HG03066 (cell line): ENCODE measurements at regions not wholly inside any gene's neighbourhood (a gene's known extent, or its start where the extent isn't known, plus 50 kb on each side); places are given as distances from the start of the nearest gene placed in this dataset.
"Not testable (repeated sequence)": the region's sequence is repeated elsewhere in the genome, so short reads cannot be mapped to it uniquely, and the experiment has no call there.

Source experiments
- ATAC-seq: cut with Tn5 transposase; IDR thresholded peaks from one replicate; pipeline ENCODE4 v1.9.1; 2021; ENCODE audit warnings: low read depth; ENCODE audit not compliant: unreplicated experiment

DNA sequence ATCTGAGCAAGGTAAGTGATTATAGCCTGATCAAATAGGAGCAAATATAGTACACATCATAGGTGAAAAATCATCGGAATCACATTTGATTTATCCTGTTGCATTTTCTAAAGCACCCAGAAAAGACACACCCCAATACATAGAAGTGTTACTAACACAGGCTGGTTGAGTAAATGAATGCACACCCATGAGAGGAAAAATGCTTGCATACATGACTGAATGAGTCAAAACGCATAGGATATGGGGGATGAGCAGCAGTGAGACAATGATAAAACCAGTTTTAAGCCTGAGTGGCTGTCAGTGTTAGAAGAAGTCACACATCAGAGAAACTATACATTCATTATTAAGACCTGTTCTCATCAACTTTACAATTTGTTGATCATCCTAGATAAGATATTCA is 449.6 kb upstream of the CDH20 start:
- no peak for ATAC-seq

DNA sequence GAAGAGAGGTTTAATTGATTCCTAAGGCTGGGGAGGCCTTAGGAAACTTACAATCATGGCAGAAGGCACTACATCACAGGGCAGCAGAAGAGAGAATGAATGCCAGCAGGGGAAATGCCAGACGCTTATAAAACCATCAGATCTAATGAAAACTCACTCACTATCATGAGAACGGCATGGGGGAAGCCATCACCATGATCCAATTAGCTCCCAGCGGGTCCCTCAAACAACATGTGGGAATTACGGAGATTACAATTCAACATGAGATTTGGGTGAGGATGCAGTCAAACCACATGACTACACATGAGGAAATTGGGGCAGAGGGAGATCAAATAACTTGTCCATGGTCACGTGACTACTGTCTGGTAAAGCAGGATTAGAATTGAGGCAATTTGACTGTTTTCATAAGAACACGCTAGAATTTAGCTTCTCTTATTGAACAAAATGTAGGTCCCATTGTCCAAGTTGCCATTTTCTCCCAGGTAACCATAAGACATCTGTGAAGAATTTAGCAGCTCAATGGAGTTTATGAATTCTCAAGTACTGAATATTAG is 445.1 kb upstream of the CDH20 start:
- no peak for ATAC-seq

DNA sequence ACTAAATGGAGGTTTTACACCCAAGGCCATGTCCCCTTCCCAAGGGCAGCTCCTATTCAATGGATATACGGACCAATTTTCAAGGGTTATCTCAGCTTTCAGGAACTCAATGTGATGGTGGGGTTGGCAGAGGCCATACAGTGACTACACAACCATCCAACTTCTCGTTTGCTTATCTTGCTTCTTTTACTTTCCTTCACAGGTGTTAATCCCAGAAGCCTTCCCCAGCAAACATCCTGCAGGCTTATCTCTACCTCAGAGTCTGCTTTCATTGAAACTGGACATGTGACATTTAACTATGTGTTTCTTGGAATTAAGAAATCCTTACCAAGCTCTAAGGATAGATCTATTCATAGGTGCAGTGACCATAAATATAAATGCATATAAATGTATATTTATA is 443.8 kb upstream of the CDH20 start:
- no peak for ATAC-seq

GRCh38 chr18:60891936-60892335 is 441.3 kb upstream of the CDH20 start:
- no peak for ATAC-seq

DNA sequence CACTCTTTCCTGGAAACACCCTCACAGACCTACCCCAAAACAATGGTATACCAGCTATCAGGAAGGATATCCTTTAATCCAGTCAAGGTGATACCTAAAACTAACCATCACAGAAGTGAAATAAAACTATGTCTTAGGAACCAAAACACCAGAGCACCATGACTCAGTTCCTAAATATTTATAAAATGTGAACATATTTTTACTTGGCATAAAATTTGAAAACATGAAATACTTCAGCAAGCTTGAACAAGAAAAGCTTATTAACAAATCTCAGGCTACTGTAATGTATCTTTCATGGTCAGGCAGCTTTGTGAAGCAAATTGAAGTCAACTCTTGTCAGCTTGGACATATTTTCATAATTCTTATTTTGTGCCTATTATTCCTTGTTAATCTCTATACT is 440.8 kb upstream of the CDH20 start:
- no peak for ATAC-seq

- ATAC-seq = no peak
These were observed 440.4 kb upstream of the CDH20 start for GRCh38 chr18:60892855-60893254.

DNA sequence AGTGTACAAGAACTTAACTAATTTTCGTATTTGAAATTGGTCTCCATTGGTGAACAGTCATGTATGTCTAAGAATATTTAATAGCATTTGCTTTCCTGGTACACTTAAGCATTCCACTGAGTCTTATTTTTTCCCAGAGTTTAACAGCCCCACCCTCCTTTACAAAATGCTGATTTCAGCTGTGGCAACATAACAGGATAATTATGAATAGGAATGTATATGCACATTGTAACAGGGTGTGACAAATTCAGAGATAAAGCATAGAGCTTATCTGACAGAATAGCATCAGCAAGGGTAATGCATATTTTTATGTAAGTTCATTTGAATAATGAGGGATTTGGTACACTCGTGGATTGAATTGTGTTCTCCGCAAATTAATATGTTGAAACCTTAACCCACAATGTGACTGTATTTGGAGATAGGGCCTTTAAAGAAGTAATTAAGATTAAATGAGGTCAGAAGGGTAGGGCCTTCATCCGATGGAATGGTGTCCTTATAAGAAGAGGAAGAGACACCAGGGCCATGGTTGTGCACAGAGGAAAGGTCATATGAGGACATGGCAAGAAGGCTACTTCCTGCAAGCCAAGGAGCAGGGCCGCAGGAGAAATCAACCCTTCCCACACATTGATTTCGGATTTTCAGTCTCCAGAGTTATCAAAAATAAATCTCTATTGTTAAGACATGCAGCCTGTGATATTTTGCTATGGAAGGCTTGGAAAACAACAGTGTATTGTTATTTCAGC is 439.7 kb upstream of the CDH20 start:
- no peak for ATAC-seq

DNA sequence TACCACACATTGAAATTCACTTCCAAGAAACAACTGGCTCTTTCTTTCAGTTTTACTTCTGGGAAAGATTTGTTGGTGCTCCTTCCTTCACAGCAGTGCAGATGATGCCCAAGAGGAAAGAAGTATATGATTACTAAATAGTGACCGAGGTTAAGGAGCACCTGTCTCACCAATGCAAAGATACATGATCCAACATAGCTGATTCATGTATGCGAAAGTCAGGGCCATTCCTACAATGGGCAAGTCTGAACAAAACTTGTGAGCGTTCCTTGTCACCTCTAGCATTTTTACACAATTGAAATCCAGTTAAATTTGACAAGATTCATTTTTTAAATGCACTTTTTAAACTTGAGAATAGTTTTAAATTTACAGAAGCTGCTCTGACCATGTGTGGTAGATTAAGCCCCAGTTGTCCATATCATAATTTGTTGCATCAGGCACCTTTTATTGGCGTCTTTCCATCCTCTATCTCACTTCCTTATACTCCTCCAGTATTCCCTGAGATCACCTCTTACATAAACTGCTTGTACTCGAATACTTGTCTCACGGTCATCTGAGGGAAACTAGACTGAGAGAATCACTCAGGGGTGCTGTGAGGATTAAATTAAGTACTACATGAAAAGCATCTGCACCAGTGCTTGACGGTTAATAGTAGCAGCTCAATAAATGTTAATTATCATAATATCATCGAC is 438.8 kb upstream of the CDH20 start:
- no peak for ATAC-seq

- ATAC-seq = no peak
These were observed 438.0 kb upstream of the CDH20 start for GRCh38 chr18:60895181-60895580.

- no peak for ATAC-seq
These were observed 435.1 kb upstream of the CDH20 start for GRCh38 chr18:60898111-60898510.

DNA sequence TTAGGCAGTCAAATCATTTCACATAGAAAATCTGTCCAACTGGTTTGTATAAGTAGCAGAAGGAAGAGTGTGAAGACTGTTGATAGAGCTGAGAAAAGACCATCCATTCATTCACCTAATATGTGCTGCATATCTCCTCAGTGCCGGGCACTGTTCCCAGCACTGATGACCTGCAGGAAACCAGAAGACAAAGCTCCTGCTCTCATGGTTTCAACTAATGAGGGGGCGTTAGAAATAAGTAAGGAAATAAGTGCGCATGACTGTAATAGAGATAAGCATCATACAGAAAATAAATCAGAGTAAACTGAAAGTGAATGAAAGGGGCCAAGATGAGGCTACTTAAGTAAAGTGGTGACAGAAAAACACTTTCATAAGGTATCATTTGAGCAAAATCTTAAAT is 427.5 kb upstream of the CDH20 start:
- ATAC-seq = no peak

- no peak for ATAC-seq
These were observed 422.7 kb upstream of the CDH20 start for GRCh38 chr18:60910534-60910933.

- ATAC-seq = no peak
These were observed 421.7 kb upstream of the CDH20 start for GRCh38 chr18:60911504-60911903.

DNA sequence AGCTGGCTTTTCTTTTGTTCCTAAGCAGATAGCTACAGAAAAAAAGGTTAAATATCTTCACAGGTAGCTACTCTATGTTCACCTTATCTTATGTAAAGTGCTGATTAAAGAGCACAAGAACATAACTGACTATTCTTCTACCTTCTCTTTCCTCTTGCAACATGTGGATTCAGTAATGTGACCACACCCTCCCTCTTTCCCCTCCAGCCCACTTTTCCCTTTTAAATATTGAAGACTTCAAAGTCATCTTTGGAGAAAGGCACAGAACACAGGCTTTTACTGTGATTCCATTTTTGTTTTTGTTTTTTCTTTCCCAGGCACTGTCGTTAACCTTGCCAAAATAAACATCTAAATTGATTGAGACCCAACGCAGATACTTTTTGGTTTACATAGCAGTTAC is 418.1 kb upstream of the CDH20 start:
- ATAC-seq = no peak

- ATAC-seq = not testable (repeated sequence)
These were observed 414.4 kb upstream of the CDH20 start for GRCh38 chr18:60918862-60919261.

DNA sequence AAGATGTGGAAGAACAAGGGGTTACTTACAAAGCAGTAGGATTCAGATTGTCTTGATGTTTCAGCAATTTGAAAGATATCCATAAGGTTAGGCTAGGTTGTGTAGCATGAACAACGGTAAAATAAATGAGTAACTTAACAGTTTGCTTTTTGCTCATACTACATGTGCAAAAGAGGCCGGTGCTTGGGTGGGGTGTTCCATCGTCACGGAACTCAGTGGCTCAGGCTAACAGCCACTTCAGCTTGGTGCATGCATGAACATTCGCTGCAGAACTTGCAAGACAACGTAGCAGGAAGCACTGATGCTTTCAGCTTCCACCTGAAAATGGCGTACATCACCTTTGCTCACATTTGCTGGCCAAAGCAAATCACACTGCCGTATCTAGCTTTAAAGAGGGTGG is 407.3 kb upstream of the CDH20 start:
- ATAC-seq = no peak

DNA sequence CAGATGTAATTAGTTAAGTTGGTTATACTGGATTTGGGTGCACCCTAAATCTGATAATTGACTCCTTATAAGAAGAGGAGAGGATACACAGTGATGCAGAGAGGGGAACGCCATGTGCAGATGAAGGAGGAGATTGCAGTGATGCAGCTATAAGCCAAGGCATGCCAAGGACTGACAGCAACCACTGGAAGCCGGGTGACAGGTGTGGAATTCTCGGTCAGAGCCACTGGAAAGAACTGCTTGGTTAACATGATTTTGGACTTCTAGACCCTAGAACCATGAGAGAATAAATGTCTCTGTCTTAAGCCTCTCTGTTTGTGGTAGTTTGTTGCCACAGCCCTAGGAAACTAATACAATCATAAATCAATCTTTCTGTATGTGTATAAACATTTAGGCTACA is 403.3 kb upstream of the CDH20 start:
- ATAC-seq = no peak

DNA sequence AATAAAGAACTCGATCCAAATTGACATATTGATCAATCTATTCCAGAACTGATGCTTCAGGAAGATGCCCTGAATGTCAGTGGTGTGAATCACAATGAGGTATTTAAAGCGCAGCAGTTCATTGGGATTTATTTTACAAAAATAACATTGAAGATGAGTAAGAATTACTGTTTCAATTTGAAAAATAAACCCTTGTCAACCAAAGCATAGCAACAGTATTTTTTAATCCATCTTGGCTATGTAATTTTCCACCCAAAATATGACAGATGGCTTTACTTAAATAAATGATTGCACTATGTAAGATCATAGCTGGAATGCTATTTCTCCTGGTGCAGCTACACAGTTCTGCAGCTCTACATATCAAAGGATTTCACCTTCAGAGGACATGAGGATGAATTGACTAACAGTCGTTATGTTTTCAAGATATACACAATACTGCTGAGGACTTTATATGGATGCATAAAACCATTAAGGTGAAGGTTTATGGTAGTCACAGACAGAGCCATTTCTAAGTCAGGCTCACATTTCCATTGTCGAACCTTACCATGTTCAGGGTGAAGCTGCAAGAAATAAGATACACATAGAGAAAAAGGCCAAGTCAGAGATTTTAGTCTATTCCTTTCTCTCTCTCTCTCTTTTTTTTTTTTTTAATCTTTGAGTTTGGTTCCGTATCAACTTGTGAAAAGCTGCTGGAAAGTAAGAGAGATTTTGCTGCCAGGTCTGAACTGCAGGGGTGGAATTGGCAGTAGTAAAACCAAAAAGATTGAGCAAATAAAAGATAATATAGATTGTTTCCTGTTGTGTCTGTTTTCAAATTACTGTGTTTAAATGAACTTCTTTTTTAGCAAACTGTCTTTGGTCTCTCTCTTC is 398.0 kb upstream of the CDH20 start:
- ATAC-seq = no peak

DNA sequence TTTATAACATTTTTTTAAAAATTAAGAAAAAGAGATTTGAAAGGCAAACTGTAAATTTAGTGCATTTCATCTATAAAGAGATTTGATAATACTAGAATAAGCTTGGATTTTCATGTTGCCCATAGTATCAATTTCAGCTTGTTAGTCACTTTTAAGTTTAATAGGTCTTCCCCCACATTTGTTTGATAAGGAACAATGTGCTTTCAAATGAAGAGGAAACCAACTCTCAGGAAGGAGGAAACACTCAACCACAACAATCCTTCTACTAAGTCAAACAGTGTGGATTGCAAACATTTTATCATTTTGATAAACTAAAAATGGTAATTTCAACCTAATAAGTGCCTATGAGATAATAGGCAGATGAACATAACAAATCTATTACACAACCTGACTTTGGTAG is 397.1 kb upstream of the CDH20 start:
- no peak for ATAC-seq

DNA sequence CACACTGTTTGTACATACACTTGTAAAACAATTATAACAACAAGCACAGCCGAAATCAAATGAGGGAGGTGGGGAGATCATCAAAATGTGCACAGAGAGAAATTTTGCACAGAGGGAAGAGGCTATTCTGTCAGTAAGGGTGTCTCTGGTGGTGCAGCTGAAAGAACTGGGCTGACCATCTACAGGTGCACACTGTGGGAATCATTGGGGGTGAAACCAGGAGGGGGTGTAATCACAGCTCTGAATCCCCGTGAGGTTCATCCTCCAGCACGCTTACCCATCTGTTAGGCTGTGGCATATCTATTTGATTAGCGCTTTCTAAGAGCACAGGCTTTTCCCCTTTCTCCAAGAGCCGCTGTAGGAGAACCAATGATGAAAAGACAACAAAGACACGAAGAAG is 389.9 kb upstream of the CDH20 start:
- ATAC-seq = no peak

DNA sequence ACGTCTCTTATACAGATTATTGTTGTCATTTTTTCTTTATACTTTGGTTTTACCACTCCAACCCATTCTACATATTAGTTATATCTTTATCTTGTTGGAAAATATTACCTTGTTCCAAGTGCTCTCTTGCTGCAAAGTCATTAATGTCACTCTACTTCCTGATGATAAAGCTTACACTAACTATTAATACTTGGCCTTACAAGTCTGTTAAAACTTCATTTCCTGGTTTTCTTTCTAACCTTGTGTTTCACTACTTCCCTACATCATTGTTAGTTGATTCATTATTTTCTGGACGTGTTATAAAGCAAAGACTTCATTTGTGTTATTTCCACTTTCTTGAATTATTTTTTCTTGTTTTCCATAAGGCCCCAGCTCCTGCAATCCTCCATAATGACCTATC is 382.6 kb upstream of the CDH20 start:
- no peak for ATAC-seq
